Rectal smooth muscle tissue (tissue), 1 donor: ENCODE measurements at regions not wholly inside any gene's neighbourhood (a gene's known extent, or its start where the extent isn't known, plus 50 kb on each side); places are given as distances from the start of the nearest gene placed in this dataset.

Experiments used
- H3K27ac ChIP-seq: one replicate; pipeline ENCODE4 v1.7.0; 2013; ENCODE audit warnings: low read depth, low read length, inconsistent platforms
- H3K27me3 ChIP-seq: one replicate; pipeline ENCODE4 v1.7.0; 2013; ENCODE audit warnings: low read length; ENCODE audit not compliant: control insufficient read depth, insufficient read depth
- H3K36me3 ChIP-seq: one replicate; pipeline ENCODE4 v1.7.0; 2013; ENCODE audit warnings: low read length; ENCODE audit not compliant: control insufficient read depth, insufficient read depth
- H3K4me1 ChIP-seq: one replicate; pipeline ENCODE4 v1.7.0; 2013; ENCODE audit warnings: low read length; ENCODE audit not compliant: control insufficient read depth, insufficient read depth
- H3K4me3 ChIP-seq: one replicate; pipeline ENCODE4 v1.7.0; 2013; ENCODE audit warnings: low read length
- H3K9ac ChIP-seq: one replicate; pipeline ENCODE4 v1.7.0; 2013; ENCODE audit warnings: low read length

DNA sequence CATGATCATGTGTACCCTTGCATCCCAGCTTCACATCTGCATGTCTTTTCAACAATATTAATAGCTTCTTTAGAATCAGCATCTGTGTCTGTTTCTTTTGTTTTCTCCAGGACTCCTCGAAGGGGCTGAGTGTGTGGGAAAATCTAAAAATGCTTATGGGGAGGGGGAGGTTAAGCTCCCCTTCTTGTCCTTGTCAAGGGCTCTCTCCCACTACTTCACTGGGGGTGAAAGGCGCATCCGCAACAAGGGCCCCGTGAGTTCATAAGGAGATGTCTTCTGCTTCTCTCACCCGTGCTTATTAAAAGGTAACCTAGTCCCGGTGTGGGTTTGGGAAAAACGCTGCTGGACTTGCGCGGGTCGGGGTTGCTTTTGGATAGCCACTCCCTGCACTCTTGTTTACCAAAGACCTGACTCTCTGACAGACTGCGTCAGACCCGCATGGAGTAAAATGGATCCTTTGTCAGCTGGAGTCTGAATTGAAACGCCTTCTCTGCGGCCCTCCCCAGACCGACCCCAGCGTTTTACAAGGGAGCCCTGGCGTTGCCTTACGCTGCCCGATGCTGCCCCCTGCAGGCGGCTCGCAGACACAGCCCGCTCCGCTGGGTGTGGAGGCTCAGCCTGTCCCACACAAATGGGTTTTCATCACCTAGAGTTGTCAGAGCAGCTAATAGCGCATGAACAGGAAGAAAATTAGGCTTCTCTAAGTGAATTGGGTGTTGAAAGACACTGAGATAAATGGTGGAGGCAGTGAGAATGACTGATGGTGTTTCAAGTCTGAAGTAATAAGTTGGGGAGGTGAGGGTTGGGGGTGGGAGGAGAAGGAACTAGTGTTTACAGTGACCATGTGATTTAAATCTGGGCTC, 53.8 kb downstream of the IER5 start:
- no peak overlapping the region for H3K9ac ChIP-seq
- H3K4me1 ChIP-seq, result peaks cover 2% of the 10 kb centered on the region
- no peaks in the 10 kb centered on the region for H3K36me3 ChIP-seq
- H3K4me3 ChIP-seq, result peak overlapping the region; percentile 41
- H3K27me3 ChIP-seq, result no peaks in the 10 kb centered on the region
- H3K27ac ChIP-seq, result no peak overlapping the region

DNA sequence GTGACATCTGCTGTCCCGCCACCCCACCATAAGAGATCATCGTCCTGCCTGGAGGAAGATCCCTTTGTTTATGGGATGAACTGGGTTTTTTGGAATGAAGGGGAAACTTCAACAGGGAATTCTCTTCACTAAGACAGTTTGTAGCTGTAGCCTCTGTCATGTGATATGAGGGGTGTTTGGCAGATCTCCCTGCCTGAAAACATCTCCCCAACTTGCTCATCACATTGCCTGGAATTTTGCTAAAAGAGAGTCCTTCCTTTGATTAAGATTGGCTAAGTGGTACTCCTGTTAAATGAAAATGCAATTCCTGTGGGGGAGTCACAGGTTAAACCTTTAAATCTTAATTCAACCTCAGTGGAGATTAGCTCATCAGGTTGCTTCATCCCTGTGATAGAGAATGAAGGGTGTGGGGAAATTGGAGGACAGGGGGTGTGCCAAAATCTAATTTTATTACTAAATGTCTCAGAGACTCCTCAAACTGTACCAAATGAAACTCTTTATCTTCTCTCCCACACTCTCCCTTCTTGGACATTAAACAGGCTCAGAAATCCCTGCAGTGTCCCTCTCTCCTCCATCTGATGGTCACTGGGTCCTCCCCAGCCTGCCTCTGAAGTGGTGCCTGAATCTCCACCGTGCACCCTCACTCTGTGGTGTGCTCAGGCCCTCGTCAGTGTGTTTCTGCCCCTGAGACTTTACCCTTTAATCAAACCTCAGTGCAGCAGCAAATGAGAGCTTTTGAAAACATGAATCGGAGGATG, 54.8 kb downstream of the IER5 start:
- Histone ChIP-seq H3K27me3 (no peaks in the 10 kb centered on the region), H3K9ac (no peak overlapping the region), H3K27ac (no peak overlapping the region), H3K4me1 (peaks cover 2% of the 10 kb centered on the region), H3K4me3 (no peak overlapping the region), H3K36me3 (no peaks in the 10 kb centered on the region)

DNA sequence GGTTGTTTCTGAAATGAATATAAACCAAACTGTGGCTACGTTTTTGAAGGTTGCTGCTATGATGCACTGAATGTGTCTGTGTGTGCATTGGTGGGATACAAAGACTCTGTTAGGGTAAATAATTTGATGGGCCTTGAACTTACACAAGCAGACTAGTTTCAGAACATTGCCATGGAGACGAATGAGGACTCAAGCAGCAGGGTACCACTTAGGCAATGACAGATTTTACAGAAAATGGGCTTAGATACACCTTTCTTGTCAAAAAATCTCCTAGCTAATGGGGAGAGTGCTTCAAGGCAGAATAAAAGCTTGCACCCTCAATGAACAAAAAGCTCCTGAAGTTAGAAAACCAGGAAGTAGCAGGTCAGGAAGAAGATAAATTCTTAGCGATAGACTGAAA, 55.7 kb downstream of the IER5 start:
- Histone ChIP-seq H3K4me1 (peaks cover 2% of the 10 kb centered on the region), H3K27ac (no peak overlapping the region), H3K36me3 (no peaks in the 10 kb centered on the region), H3K9ac (no peak overlapping the region), H3K4me3 (no peak overlapping the region), H3K27me3 (no peaks in the 10 kb centered on the region)

DNA sequence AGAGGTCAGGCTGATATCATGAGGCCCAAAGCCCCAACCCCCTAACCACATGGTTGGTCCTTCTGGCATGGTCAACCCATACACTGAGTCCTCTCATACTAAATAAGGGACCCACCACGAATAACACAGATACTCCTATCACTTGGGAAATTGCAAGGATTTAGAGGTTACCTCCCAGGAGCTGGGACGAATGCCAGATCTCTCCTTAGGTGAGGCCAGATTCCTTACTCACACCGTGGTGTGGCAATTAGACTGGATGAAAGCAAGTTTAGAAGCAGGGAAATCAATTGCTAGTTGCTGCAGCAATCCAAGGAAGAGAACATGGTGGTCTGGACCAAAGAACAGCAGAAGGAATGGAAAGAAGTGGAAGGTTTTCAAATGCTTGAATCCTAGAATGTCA, 60.1 kb downstream of the IER5 start:
- Histone ChIP-seq H3K27ac (peak overlapping the region; percentile 21), H3K9ac (no peak overlapping the region), H3K36me3 (no peaks in the 10 kb centered on the region), H3K4me1 (peaks cover 13% of the 10 kb centered on the region), H3K4me3 (no peak overlapping the region), H3K27me3 (no peaks in the 10 kb centered on the region)

DNA sequence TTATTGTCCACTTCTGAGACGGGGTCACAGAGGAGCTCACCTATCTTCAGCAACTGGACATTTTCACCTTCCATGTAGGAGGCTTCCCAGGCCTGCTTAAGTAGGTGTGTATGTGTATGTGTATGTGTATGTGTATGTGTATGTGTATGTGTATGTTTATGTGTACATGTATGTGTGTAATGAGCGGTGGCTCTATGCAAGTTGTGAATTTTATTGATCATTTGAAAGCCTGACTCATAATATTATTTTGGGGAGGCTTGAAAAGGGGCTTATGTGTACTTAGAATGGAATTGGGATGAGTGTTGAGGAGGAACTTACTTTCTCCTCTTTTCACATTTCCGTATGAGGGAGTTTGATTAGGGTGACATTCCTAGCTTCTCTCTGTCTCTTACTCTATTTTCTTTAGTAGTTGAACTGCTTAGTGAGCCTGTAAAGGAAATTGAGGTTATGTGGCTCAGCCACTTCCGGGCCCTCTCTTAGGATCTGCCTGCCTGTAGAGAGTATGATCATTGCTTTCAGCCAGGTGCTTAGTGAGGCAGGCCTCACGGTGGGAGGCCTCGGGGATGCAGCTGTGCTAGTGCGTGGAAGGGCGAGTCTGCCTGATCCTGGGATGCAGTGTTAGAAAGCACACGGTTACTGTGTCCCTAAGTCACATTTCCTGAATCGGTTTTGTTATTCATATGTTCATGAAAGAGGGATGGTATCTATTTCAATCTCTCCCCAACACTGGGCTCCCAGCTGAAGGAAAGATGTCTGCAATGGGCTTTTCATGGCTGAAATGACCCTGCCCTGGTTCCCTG, 61.0 kb downstream of the IER5 start:
- no peaks in the 10 kb centered on the region for H3K36me3 ChIP-seq
- no peak overlapping the region for H3K27ac ChIP-seq
- H3K4me1 ChIP-seq, result peaks cover 14% of the 10 kb centered on the region
- no peak overlapping the region for H3K4me3 ChIP-seq
- no peak overlapping the region for H3K9ac ChIP-seq
- no peaks in the 10 kb centered on the region for H3K27me3 ChIP-seq

DNA sequence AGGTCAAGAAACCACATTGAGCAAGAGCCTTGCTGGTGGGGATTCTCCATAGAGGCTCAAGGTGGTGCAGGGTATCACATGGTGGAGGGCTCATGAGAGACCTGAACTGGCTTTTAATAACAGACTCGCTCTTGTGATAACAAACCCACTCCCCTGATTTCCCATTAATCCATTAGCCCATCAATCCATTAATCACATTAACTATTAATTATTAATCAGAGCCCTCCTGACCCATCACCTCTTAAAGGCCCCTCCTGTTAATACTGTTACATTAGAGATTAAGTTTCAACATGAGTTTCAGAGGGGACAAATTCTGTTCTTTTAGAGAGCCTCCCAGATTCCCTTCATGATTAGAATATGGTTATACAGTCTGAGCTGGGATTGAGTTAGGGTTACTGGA, 61.8 kb downstream of the IER5 start:
- Histone ChIP-seq H3K4me3 (no peak overlapping the region), H3K9ac (no peak overlapping the region), H3K27ac (no peak overlapping the region), H3K27me3 (no peaks in the 10 kb centered on the region), H3K4me1 (peaks cover 14% of the 10 kb centered on the region), H3K36me3 (no peaks in the 10 kb centered on the region)

DNA sequence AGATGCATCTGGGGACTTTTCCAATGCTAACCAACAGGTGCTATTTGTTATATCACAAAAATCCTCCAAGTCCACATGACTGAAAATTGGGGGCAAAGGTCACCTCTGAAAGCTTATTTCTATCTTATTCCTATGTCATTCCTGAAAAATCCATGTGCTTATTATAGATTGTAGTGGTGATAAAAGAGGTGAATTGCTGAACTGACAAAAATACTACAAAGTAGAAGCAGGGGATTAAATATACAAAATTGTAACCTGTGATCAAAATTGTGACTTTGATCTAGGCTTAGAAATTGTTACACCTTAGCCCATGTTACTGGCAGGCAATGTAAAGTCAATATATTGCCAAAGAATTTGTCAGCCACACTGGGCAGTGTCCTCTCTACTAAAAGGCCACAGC, 62.3 kb downstream of the IER5 start:
- Histone ChIP-seq H3K27ac (no peak overlapping the region), H3K4me3 (no peak overlapping the region), H3K4me1 (peaks cover 14% of the 10 kb centered on the region), H3K9ac (no peak overlapping the region), H3K36me3 (no peaks in the 10 kb centered on the region), H3K27me3 (no peaks in the 10 kb centered on the region)

DNA sequence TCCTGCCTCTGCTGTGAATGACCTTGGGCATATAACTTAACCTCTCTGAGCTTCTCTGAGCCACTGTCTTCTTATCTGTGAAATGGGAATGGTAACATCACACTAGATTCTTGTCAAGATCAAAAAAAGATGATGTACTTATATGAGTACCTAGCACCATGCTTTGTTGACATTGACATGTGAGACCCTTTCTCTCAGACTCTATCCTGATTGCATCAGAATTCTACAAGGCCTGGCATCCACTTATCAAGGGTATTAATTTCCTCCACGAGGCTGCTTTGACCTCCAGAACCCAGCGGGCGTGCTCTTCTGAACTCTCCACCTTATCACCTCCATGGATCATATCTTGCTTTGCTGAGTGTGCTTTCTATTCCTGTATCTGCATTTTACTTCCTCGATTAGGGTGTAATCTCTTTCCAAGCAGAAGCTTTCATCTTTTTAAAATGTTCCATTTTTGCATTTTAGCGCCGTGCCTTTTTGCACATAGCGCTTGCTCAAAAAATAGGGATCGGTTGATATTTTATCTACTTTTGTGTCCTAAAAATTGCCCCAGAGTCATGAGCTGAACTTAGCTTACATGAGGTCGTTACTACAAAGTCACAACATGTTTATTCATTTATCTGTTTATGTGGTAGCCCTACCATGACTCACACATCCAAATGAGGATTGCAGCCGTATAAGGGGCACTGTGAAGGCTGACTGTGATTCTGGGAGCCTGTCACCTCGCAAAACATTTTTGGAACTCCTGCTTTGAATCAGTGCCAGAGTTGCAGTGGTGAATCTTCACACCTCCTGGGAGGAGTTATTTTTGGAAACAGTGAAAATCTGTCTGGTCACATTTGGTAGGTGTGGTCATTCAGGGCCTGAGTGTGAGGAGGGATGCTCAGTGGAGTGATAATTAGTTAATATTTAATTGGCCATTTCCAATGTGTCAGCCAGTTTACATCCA, 63.2 kb downstream of the IER5 start:
- Histone ChIP-seq H3K9ac (no peak overlapping the region), H3K4me1 (peaks cover 14% of the 10 kb centered on the region), H3K27ac (peak overlapping the region; percentile 88), H3K36me3 (no peaks in the 10 kb centered on the region), H3K4me3 (no peak overlapping the region), H3K27me3 (no peaks in the 10 kb centered on the region)

DNA sequence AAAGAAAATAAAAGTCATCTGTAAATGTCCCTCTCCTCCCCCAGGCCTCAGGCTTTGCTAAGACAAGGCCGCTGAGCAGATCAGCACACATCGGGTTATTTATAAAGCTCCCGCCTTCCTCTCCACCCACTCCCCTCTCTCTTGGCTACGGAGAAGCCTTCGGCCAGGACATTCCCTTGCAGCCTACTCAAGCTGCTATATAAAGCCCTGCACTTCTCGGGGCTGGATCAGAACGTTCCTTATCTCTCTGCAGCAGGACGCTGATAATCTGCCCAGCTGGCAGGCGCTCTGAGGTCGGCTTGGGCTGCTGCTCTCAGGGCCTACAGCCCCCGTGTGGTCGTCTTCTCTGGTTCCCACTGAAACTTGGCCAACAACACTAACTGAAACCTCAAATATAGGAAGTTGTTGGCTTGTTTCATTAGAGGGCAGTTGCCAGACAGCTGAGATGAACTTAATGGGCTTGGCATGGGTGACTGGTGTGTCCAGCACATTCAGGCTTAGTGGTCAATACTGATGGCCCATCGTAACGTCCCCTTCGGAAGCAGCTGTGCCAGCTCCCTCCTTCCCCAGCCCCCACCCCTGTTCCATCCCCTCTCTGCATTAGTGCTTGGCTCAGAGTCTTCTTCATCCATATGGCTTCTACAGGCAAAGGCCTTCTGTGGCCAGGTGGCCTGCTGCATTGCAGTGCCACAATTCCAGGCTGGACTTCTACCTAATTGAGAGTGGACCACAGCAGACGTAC, 64.6 kb downstream of the IER5 start:
- Histone ChIP-seq H3K4me1 (peaks cover 14% of the 10 kb centered on the region), H3K36me3 (no peaks in the 10 kb centered on the region), H3K27ac (peak overlapping the region; percentile 88), H3K4me3 (peak overlapping the region; percentile 38), H3K9ac (no peak overlapping the region), H3K27me3 (no peaks in the 10 kb centered on the region)

DNA sequence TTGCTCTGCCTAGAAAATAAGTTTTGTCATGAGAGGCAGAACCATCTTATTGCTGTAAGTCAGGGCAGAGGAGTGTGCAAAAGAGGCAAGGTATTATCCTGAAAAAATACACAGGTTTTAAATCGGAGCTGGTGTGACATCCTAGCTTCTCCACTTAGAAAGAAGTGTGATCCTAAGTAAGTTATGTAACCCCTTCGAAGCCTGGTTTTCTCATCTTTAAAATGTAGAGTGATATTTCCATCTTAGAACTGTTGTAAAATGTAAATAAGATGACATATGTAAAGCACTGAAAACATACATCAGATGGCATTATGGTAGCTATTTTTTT, 65.1 kb downstream of the IER5 start:
- H3K9ac ChIP-seq, result no peak overlapping the region
- no peaks in the 10 kb centered on the region for H3K36me3 ChIP-seq
- H3K27ac ChIP-seq, result peak overlapping the region; percentile 88
- peaks cover 14% of the 10 kb centered on the region for H3K4me1 ChIP-seq
- H3K4me3 ChIP-seq, result no peak overlapping the region
- H3K27me3 ChIP-seq, result no peaks in the 10 kb centered on the region

DNA sequence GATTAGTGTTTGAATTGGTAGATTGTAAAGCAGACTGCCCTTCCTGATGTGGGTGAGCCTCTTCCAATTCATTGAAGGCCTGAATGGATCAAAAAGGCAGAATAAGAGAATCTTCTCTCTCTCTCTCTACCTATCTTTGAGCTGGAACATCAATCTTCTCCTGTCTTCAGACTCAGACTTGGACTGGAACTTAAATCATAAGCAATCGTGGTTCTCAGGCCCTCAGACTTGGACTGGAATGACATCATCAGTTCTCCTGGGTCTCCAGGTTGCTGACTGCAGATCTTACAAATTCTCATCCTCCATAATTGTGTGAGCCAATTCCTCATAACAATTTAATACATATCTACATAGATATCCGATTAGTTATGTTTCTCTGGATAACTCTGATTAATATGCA, 66.8 kb downstream of the IER5 start:
- Histone ChIP-seq H3K4me1 (peaks cover 15% of the 10 kb centered on the region), H3K4me3 (no peak overlapping the region)

More for the DNA sequence above, 66.8 kb downstream of the IER5 start:
- H3K9ac ChIP-seq, result no peak overlapping the region
- no peak overlapping the region for H3K27ac ChIP-seq
- no peaks in the 10 kb centered on the region for H3K27me3 ChIP-seq
- H3K36me3 ChIP-seq, result no peaks in the 10 kb centered on the region
